HEK293 (cell line): ENCODE measurements at regions not wholly inside any gene's neighbourhood (a gene's known extent, or its start where the extent isn't known, plus 50 kb on each side); places are given as distances from the start of the nearest gene placed in this dataset.

ENCODE experiments used
- CTCF ChIA-PET: fragments of 350-600 bp; formaldehyde crosslinking; extraction: SDS; loops from one replicate; lab custom pipeline; 2021; ENCODE audit warnings: antibody characterized with exemption; lab: Yijun Ruan, JAX
- POLR2A ChIA-PET: fragments of 300-600 bp; formaldehyde crosslinking; extraction: SDS; loops from one replicate; lab custom pipeline; 2020; ENCODE audit warnings: antibody characterized with exemption, inconsistent platforms; lab: Yijun Ruan, JAX
- H3K27ac ChIP-seq: fragments of 200-500 bp; sonication (Bioruptor generic); 2 replicates; pipeline ENCODE4 v1.5.1; 2014; ENCODE audit warnings: low read depth, low read length, control low read depth, inconsistent platforms; ENCODE audit errors: extremely low read depth
- H3K36me3 ChIP-seq, 2 experiments: fragments of 200-500 bp in 1 of 2; sonication (Bioruptor generic) in 1 of 2; 1 replicate in 1 of 2; 2 replicates in 1 of 2; pipeline ENCODE4 v1.5.1; 2014 to 2017; ENCODE audit warnings: inconsistent platforms in 2 of 2, low read length in 2 of 2; ENCODE audit not compliant: control insufficient read depth in 2 of 2, insufficient read depth in 1 of 2
- H3K4me1 ChIP-seq: fragments of 200-500 bp; sonication (Bioruptor generic); 2 replicates; pipeline ENCODE4 v1.5.1; 2014; ENCODE audit warnings: mild to moderate bottlenecking, low read length, inconsistent platforms; ENCODE audit not compliant: control insufficient read depth, insufficient read depth
- H3K4me3 ChIP-seq: 2 replicates; pipeline ENCODE4 v1.5.1; 2011; ENCODE audit warnings: low read depth, mild to moderate bottlenecking, control low read depth, low read length, moderate library complexity
- H3K9me3 ChIP-seq: fragments of 200-500 bp; sonication (Bioruptor generic); 2 replicates; pipeline ENCODE4 v1.5.1; 2014; ENCODE audit warnings: low read depth, low read length, inconsistent platforms; ENCODE audit not compliant: control insufficient read depth, insufficient read depth
- MEIS1 ChIP-seq: sonication (generic); formaldehyde crosslinking; IDR thresholded peaks from 2 replicates; pipeline ENCODE4 v1.8.1; 2022; ENCODE audit warnings: missing genetic modification reagents, mild to moderate bottlenecking, borderline replicate concordance
- ZBTB20 ChIP-seq: fragments of 450-650 bp; formaldehyde crosslinking; IDR thresholded peaks from 2 replicates; pipeline ENCODE4 v1.5.1; 2016; ENCODE audit warnings: missing biosample characterization, missing genetic modification characterization
- ZEB2 ChIP-seq: fragments of 450-650 bp; formaldehyde crosslinking; IDR thresholded peaks from 2 replicates; pipeline ENCODE4 v1.5.1; 2016; ENCODE audit warnings: missing biosample characterization, missing genetic modification characterization
- ZIC2 ChIP-seq: fragments of 450-650 bp; formaldehyde crosslinking; IDR thresholded peaks from 2 replicates; pipeline ENCODE4 v1.5.1; 2016; ENCODE audit warnings: missing biosample characterization, missing genetic modification characterization
- ZNF138 ChIP-seq: fragments of 450-650 bp; formaldehyde crosslinking; IDR thresholded peaks from 2 replicates; pipeline ENCODE4 v1.5.1; 2016; ENCODE audit warnings: missing biosample characterization, missing genetic modification characterization, borderline replicate concordance
- ZNF626 ChIP-seq: fragments of 450-650 bp; sonication (Bioruptor Pico); formaldehyde crosslinking; IDR thresholded peaks from 2 replicates; pipeline ENCODE4 v1.5.1; 2018; ENCODE audit warnings: missing biosample characterization, missing genetic modification characterization, inconsistent platforms
- ZNF707 ChIP-seq: fragments of 450-650 bp; formaldehyde crosslinking; IDR thresholded peaks from 2 replicates; pipeline ENCODE4 v1.5.1; 2016; ENCODE audit warnings: missing biosample characterization, missing genetic modification characterization
- ZXDB ChIP-seq: fragments of 450-650 bp; formaldehyde crosslinking; IDR thresholded peaks from 2 replicates; pipeline ENCODE4 v1.5.1; 2016; ENCODE audit warnings: missing biosample characterization, missing genetic modification characterization
- TF ChIP-seq, protein P1 (sequence below): fragments of 450-650 bp; formaldehyde crosslinking; IDR thresholded peaks from 2 replicates; pipeline ENCODE4 v1.5.1; 2016; ENCODE audit warnings: missing biosample characterization, missing genetic modification characterization
- TF ChIP-seq, protein P2 (sequence below): fragments of 450-650 bp; formaldehyde crosslinking; IDR thresholded peaks from 2 replicates; pipeline ENCODE4 v1.5.1; 2016; ENCODE audit warnings: missing biosample characterization, missing genetic modification characterization
- TF ChIP-seq, protein P3 (sequence below): fragments of 450-650 bp; formaldehyde crosslinking; optimal IDR thresholded peaks from 2 replicates; pipeline ENCODE3; 2016; ENCODE audit warnings: missing biosample characterization, mild to moderate bottlenecking, missing genetic modification characterization
- TF ChIP-seq, protein P4 (sequence below): fragments of 450-650 bp; formaldehyde crosslinking; conservative IDR thresholded peaks from 2 replicates; pipeline ENCODE4 v1.5.1; 2016; ENCODE audit warnings: low read depth, missing biosample characterization, missing genetic modification characterization
- TF ChIP-seq, protein P5 (sequence below): fragments of 450-650 bp; formaldehyde crosslinking; IDR thresholded peaks from 2 replicates; pipeline ENCODE4 v1.5.1; 2016; ENCODE audit warnings: missing biosample characterization, missing genetic modification characterization, borderline replicate concordance

DNA sequence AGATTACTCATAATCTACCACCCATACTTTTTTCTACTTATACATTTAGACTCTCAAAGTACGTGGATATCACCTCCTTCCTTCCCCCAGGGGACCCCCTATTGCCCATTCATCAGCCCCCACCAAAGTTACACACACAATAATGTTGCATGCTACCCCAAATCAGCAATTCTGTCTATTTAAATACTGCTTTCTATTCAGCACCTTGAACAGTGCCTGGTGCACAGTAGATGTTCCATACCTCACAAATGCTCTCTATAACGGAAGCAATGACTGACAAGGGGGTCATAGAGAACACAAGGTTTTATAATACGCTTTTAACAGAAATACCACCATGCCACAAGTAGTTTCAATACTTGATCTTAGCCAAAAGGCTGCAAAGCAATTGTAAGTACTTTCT lies 370.7 kb downstream of the MIAT start (continued):
- TF ChIP-seq, protein P1, sequence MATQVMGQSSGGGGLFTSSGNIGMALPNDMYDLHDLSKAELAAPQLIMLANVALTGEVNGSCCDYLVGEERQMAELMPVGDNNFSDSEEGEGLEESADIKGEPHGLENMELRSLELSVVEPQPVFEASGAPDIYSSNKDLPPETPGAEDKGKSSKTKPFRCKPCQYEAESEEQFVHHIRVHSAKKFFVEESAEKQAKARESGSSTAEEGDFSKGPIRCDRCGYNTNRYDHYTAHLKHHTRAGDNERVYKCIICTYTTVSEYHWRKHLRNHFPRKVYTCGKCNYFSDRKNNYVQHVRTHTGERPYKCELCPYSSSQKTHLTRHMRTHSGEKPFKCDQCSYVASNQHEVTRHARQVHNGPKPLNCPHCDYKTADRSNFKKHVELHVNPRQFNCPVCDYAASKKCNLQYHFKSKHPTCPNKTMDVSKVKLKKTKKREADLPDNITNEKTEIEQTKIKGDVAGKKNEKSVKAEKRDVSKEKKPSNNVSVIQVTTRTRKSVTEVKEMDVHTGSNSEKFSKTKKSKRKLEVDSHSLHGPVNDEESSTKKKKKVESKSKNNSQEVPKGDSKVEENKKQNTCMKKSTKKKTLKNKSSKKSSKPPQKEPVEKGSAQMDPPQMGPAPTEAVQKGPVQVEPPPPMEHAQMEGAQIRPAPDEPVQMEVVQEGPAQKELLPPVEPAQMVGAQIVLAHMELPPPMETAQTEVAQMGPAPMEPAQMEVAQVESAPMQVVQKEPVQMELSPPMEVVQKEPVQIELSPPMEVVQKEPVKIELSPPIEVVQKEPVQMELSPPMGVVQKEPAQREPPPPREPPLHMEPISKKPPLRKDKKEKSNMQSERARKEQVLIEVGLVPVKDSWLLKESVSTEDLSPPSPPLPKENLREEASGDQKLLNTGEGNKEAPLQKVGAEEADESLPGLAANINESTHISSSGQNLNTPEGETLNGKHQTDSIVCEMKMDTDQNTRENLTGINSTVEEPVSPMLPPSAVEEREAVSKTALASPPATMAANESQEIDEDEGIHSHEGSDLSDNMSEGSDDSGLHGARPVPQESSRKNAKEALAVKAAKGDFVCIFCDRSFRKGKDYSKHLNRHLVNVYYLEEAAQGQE (tag by site-specific recombination) = peak; percentile 64

DNA sequence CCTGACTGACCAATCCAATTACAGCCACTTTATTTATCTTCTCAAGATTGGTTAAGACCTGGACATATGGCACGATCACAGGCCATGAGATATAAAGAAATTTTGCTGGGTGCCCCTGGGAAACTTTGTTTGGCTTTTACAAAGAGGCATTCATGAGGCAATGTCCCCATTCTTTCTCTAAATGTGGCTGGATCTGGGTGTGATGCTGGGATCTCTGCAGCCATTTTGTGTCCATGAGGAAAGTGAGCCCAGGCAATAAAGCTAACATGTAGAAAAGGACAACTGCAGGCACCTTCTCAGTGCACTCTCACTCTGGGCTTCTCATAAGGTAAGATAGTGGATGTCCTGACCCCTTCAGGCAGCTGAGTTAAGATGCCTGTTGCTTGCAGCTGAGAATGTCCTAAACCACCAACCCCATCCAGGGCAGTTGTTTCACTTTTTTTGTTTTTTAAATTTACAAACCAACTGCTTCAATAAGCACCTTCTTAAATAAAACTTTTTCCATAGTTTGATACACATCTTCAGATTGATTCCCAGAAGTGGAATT lies 372.3 kb downstream of the MIAT start:
- CTCF ChIA-PET = no interaction called here
- Histone ChIP-seq H3K4me1 (no peaks in the 10 kb centered on the region), H3K4me3 (no peak overlapping the region), H3K36me3 (no peaks in the 10 kb centered on the region), H3K9me3 (no peaks in the 10 kb centered on the region), H3K27ac (no peak overlapping the region)
- TF ChIP-seq MEIS1 = no peak
- TF ChIP-seq ZBTB20 (tag by site-specific recombination) = no peak
- no peak for TF ChIP-seq ZNF138 (tag by site-specific recombination)
- POLR2A ChIA-PET = no interaction called here

DNA sequence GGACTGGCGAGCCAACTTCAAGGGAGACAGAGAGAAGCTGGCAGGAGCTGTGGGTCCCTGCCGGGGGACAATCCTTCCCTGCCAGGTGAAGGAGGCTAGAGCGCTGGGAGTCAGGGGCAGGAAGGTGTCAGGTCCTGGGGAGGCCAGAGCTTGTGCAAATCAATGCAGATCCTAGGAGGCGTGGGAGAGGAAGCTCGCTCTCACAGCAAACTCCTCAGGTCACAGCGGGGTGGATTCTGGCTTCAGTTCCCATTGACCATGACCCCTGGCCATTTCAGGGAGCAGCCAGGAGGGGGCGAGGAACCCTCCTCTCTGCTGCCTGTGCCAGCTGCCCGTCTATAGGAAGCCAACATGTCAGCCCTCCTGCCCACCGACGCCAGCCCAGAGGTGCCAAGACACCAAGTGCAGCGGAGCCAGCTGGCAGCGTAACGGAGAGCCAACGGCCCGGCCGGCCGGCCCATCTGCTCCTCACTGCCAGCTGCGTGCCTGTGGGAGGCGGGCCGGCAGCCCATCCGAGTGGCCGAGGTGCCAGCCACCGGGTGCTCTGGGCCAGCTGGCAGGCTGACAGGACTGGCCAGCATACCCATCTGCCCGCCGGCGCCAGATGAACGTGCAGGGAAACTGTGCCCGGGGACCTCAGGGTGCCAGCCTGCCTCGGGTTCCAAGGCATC lies 374.8 kb downstream of the MIAT start:
- POLR2A ChIA-PET = no interaction called here
- H3K4me3 ChIP-seq = no peak overlapping the region
- no peaks in the 10 kb centered on the region for H3K36me3 ChIP-seq
- H3K27ac ChIP-seq = no peak overlapping the region
- H3K4me1 ChIP-seq = no peaks in the 10 kb centered on the region
- TF ChIP-seq ZIC2 = 0 out of 2 replicates have a peak, but pooled peaks have one; percentile 48
- TF ChIP-seq, protein P2, sequence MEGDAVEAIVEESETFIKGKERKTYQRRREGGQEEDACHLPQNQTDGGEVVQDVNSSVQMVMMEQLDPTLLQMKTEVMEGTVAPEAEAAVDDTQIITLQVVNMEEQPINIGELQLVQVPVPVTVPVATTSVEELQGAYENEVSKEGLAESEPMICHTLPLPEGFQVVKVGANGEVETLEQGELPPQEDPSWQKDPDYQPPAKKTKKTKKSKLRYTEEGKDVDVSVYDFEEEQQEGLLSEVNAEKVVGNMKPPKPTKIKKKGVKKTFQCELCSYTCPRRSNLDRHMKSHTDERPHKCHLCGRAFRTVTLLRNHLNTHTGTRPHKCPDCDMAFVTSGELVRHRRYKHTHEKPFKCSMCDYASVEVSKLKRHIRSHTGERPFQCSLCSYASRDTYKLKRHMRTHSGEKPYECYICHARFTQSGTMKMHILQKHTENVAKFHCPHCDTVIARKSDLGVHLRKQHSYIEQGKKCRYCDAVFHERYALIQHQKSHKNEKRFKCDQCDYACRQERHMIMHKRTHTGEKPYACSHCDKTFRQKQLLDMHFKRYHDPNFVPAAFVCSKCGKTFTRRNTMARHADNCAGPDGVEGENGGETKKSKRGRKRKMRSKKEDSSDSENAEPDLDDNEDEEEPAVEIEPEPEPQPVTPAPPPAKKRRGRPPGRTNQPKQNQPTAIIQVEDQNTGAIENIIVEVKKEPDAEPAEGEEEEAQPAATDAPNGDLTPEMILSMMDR = 0 out of 2 replicates have a peak, but pooled peaks have one; percentile 14
- TF ChIP-seq, protein P3, sequence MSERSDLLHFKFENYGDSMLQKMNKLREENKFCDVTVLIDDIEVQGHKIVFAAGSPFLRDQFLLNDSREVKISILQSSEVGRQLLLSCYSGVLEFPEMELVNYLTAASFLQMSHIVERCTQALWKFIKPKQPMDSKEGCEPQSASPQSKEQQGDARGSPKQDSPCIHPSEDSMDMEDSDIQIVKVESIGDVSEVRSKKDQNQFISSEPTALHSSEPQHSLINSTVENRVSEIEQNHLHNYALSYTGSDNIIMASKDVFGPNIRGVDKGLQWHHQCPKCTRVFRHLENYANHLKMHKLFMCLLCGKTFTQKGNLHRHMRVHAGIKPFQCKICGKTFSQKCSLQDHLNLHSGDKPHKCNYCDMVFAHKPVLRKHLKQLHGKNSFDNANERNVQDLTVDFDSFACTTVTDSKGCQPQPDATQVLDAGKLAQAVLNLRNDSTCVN (tag by site-specific recombination) = no peak
- CTCF ChIA-PET = interaction anchor here (0.6 to 1.3 kb wide), 4 partner anchors 13 to 175 kb away, joined by 3 to 8 read pairs (median 3); no protein-coding TSS in a partner anchor
- H3K9me3 ChIP-seq = no peaks in the 10 kb centered on the region

DNA sequence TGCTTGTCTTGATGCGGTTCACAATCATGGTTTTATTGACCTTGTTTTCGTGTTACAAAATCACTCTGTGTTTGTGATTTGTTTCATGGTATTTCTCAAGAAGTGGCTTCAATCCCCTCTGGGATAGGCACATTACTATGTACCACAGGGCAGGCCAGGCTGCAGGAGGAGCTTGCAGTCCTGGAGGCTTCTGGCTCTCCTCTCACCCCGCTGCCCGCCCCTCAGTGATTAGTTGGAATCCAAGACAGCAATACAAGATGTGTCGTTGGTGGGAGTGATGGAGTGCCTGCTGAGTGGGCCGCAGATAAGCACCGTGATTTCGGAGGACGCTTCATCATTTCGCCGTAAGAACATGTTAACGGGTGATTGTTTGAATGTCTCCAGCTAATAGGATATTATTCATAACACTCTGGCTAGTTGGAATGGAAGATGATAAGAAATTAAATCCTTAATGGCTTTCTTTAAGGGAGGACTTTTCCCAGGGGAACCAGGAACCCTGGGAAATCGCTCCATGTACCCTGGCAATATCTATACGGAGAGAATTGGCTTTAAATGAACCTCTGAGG lies 384.4 kb downstream of the MIAT start:
- Histone ChIP-seq H3K36me3 (no peaks in the 10 kb centered on the region), H3K27ac (no peak overlapping the region), H3K4me1 (peaks cover 2% of the 10 kb centered on the region; the same call in 1 of the 2 replicates), H3K4me3 (no peak overlapping the region), H3K9me3 (no peaks in the 10 kb centered on the region)
- ChIA-PET POLR2A (no interaction called here), CTCF (no interaction called here)
- TF ChIP-seq ZIC2 (no peak), ZXDB (no peak), ZNF707 (tag by site-specific recombination) (no peak), ZNF626 (tag by site-specific recombination) (no peak), ZEB2 (tag by site-specific recombination) (no peak)
- TF ChIP-seq, protein P4, sequence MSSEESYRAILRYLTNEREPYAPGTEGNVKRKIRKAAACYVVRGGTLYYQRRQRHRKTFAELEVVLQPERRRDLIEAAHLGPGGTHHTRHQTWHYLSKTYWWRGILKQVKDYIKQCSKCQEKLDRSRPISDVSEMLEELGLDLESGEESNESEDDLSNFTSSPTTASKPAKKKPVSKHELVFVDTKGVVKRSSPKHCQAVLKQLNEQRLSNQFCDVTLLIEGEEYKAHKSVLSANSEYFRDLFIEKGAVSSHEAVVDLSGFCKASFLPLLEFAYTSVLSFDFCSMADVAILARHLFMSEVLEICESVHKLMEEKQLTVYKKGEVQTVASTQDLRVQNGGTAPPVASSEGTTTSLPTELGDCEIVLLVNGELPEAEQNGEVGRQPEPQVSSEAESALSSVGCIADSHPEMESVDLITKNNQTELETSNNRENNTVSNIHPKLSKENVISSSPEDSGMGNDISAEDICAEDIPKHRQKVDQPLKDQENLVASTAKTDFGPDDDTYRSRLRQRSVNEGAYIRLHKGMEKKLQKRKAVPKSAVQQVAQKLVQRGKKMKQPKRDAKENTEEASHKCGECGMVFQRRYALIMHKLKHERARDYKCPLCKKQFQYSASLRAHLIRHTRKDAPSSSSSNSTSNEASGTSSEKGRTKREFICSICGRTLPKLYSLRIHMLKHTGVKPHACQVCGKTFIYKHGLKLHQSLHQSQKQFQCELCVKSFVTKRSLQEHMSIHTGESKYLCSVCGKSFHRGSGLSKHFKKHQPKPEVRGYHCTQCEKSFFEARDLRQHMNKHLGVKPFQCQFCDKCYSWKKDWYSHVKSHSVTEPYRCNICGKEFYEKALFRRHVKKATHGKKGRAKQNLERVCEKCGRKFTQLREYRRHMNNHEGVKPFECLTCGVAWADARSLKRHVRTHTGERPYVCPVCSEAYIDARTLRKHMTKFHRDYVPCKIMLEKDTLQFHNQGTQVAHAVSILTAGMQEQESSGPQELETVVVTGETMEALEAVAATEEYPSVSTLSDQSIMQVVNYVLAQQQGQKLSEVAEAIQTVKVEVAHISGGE (tag by site-specific recombination) = no peak
- TF ChIP-seq, protein P5, sequence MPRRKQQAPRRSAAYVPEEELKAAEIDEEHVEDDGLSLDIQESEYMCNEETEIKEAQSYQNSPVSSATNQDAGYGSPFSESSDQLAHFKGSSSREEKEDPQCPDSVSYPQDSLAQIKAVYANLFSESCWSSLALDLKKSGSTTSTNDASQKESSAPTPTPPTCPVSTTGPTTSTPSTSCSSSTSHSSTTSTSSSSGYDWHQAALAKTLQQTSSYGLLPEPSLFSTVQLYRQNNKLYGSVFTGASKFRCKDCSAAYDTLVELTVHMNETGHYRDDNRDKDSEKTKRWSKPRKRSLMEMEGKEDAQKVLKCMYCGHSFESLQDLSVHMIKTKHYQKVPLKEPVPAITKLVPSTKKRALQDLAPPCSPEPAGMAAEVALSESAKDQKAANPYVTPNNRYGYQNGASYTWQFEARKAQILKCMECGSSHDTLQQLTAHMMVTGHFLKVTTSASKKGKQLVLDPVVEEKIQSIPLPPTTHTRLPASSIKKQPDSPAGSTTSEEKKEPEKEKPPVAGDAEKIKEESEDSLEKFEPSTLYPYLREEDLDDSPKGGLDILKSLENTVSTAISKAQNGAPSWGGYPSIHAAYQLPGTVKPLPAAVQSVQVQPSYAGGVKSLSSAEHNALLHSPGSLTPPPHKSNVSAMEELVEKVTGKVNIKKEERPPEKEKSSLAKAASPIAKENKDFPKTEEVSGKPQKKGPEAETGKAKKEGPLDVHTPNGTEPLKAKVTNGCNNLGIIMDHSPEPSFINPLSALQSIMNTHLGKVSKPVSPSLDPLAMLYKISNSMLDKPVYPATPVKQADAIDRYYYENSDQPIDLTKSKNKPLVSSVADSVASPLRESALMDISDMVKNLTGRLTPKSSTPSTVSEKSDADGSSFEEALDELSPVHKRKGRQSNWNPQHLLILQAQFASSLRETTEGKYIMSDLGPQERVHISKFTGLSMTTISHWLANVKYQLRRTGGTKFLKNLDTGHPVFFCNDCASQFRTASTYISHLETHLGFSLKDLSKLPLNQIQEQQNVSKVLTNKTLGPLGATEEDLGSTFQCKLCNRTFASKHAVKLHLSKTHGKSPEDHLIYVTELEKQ (tag by site-specific recombination) = no peak
